ENCODE measurements at regions not wholly inside any gene's neighbourhood (a gene's known extent, or its start where the extent isn't known, plus 50 kb on each side); places are given as distances from the start of the nearest gene placed in this dataset.

DNA sequence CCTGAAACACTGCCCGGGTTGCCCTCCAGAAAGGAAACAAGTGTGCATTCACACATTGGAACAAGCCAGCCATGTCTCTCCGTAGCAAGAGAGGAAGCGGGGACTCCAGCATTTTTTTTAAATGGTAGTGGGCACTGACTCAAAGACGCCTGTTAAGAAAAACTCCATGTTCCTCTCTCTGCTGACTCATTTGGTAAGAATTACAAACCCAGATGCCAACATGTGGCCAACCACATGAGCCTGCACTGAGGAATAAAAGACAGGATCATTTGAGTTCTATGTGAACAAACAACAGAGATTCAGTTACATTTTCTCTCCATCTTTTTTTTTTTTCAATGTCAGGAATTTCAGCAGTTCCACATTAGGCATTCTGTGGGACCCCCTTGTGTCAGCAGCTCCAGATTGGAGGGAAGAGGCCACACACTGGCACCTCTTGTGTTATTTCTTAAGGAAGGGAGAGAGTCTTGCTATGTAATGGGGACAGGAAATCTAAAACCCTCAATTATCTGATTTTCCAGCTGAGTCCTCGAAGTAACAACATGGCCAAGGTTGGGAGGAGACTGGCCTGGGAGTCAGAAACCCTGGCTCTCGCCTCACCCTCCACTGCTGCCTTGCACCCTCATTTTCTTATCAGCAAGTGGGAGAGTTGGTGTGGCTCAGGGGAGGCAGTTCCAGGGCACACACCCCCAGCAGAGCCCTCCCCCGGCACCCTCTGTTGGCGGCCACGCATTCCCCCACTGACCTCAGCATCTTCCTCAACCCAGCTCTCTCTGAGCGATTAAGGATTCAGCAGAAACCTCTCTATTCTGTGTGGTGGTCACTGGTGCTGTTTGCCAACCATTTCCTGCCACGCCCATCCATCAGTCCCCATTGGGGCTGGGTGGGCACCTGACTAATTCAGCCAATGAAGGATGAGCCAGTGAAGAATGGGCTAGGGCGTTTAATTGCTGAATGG is 173.0 kb downstream of the FOXL1 start:
- WGBS: 72% methylated on average over 11 of the region's 12 CpGs
- Histone ChIP-seq H3K14ac (ENCODE audit: low read length in 2 of 2) (peak overlapping the region in 1 of 2 experiments; percentile 90), H3K4ac (ENCODE audit: low read depth in 1 of 2, low read length in 2 of 2) (peak overlapping the region in 1 of 2 experiments; percentile 51), H3K4me1 (ENCODE audit: control insufficient read depth, insufficient read depth, low read depth, low read length) (peaks cover 12% of the 10 kb centered on the region), H3K79me1 (replicated peaks; ENCODE audit: low read length, poor library complexity, severe bottlenecking) (no peaks in the 10 kb centered on the region), H3K18ac (ENCODE audit: low read depth in 1 of 2, low read length in 2 of 2) (peak overlapping the region; percentile 66 to 86), H3K4me3 (ENCODE audit: insufficient read depth in 1 of 2, low read depth in 1 of 2, low read length in 2 of 2) (no peak overlapping the region), H3K9me3 (ENCODE audit: control insufficient read depth, low read length) (no peaks in the 10 kb centered on the region), H2BK5ac (ENCODE audit: low read depth, low read length, poor library complexity, severe bottlenecking) (peak overlapping the region; percentile 10), H4K8ac (ENCODE audit: low read length) (peak overlapping the region; percentile 89), H2BK15ac (ENCODE audit: low read depth, poor library complexity, severe bottlenecking) (peak overlapping the region; percentile 84), H2BK120ac (ENCODE audit: low read depth, low read length) (no peak overlapping the region), H4K91ac (ENCODE audit: low read length) (peak overlapping the region; percentile 84), H3K36me3 (ENCODE audit: control insufficient read depth in 1 of 2, insufficient read depth in 2 of 2, low read depth in 1 of 2, low read length in 2 of 2) (no peaks in the 10 kb centered on the region), H2AFZ (ENCODE audit: low read depth, low read length) (no peak overlapping the region), H3K27me3 (ENCODE audit: control insufficient read depth in 1 of 2, insufficient read depth in 1 of 2, low read length in 2 of 2) (peaks cover 0 to 3% of the 10 kb centered on the region in 2 experiments), H2AK5ac (ENCODE audit: low read length, severe bottlenecking) (peak overlapping the region; percentile 76), H3K27ac (ENCODE audit: low read length, poor library complexity, severe bottlenecking) (peak overlapping the region; percentile 65), H2BK12ac (ENCODE audit: low read length in 2 of 2) (peak overlapping the region; percentile 96 to 97), H3K4me2 (ENCODE audit: low read length, poor library complexity, severe bottlenecking) (peak overlapping the region; percentile 29), H3K9ac (ENCODE audit: low read length) (peak overlapping the region; percentile 38), H3K23ac (ENCODE audit: low read length in 2 of 2) (no peak overlapping the region)
- DNase-seq: peak; percentile 81

DNA sequence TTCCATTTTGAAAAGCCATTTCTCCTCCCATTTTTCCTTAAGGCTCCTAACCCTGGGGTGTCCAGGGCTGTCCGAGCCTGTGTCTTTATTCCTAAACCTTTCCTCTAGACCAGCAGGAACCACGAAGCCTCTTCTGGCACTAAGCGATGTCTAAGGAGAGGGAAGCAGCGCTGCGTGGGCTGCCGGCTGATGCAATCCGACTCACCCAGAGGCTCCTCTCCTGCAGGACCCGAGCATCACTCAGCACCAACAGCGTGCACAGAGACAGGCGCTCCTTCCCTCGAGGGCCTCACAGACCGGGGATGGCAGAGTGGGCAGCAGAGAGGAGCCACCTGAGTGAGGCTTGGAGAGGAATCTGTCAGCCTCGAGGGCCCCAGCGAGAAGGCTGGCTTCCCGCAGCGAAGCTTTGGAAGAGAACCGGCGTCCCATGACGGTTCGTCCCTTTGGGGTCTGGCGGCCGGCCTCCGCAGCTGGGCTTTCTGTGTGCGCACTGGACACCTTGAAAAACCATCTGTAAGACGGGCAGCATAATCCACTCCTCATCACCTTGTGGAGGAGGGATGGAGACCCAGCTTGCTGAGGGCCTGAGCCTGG is 174.3 kb downstream of the FOXL1 start:
- peak overlapping the region; percentile 1 for H4K91ac ChIP-seq (ENCODE audit: low read length)
- no peak overlapping the region for H3K27ac ChIP-seq (ENCODE audit: low read length, poor library complexity, severe bottlenecking)
- peak overlapping the region; percentile 37 for H2BK120ac ChIP-seq (ENCODE audit: low read depth, low read length)
- H2BK12ac ChIP-seq (ENCODE audit: low read length in 2 of 2): peak overlapping the region in 1 of 2 experiments; percentile 10
- H3K18ac ChIP-seq (ENCODE audit: low read depth in 1 of 2, low read length in 2 of 2): no peak overlapping the region
- H3K23ac ChIP-seq (ENCODE audit: low read length in 2 of 2): no peak overlapping the region
- no peaks in the 10 kb centered on the region for H3K79me1 ChIP-seq (replicated peaks; ENCODE audit: low read length, poor library complexity, severe bottlenecking)
- no peak overlapping the region for H3K4me3 ChIP-seq (ENCODE audit: insufficient read depth in 1 of 2, low read depth in 1 of 2, low read length in 2 of 2)
- no peaks in the 10 kb centered on the region for H3K9me3 ChIP-seq (ENCODE audit: control insufficient read depth, low read length)
- no peak overlapping the region for H2AFZ ChIP-seq (ENCODE audit: low read depth, low read length)
- no peaks in the 10 kb centered on the region for H3K36me3 ChIP-seq (ENCODE audit: control insufficient read depth in 1 of 2, insufficient read depth in 2 of 2, low read depth in 1 of 2, low read length in 2 of 2)
- no peak overlapping the region for H4K8ac ChIP-seq (ENCODE audit: low read length)
- H2BK15ac ChIP-seq (ENCODE audit: low read depth, poor library complexity, severe bottlenecking): no peak overlapping the region
- WGBS: 94% methylated on average over 25 of the region's 25 CpGs
- H3K27me3 ChIP-seq (ENCODE audit: control insufficient read depth in 1 of 2, insufficient read depth in 1 of 2, low read length in 2 of 2): peaks cover 0 to 13% of the 10 kb centered on the region in 2 experiments
- no peak overlapping the region for H3K9ac ChIP-seq (ENCODE audit: low read length)
- no peak for DNase-seq
- no peak overlapping the region for H2BK5ac ChIP-seq (ENCODE audit: low read depth, low read length, poor library complexity, severe bottlenecking)
- no peak overlapping the region for H3K14ac ChIP-seq (ENCODE audit: low read length in 2 of 2)
- peaks cover 15% of the 10 kb centered on the region for H3K4me1 ChIP-seq (ENCODE audit: control insufficient read depth, insufficient read depth, low read depth, low read length)
- H2AK5ac ChIP-seq (ENCODE audit: low read length, severe bottlenecking): peak overlapping the region; percentile 76
- H3K4ac ChIP-seq (ENCODE audit: low read depth in 1 of 2, low read length in 2 of 2): no peak overlapping the region
- H3K4me2 ChIP-seq (ENCODE audit: low read length, poor library complexity, severe bottlenecking): no peak overlapping the region

GRCh38 chr16:86753399-86753798 is 175.1 kb downstream of the FOXL1 start:
- no peak overlapping the region for H2AFZ ChIP-seq (ENCODE audit: low read depth, low read length)
- peaks cover 15% of the 10 kb centered on the region for H3K4me1 ChIP-seq (ENCODE audit: control insufficient read depth, insufficient read depth, low read depth, low read length)
- H2AK5ac ChIP-seq (ENCODE audit: low read length, severe bottlenecking): no peak overlapping the region
- no peaks in the 10 kb centered on the region for H3K9me3 ChIP-seq (ENCODE audit: control insufficient read depth, low read length)
- no peak overlapping the region for H2BK120ac ChIP-seq (ENCODE audit: low read depth, low read length)
- H3K9ac ChIP-seq (ENCODE audit: low read length): no peak overlapping the region
- no peak overlapping the region for H3K4me3 ChIP-seq (ENCODE audit: insufficient read depth in 1 of 2, low read depth in 1 of 2, low read length in 2 of 2)
- no peak overlapping the region for H3K23ac ChIP-seq (ENCODE audit: low read length in 2 of 2)
- no peak overlapping the region for H2BK15ac ChIP-seq (ENCODE audit: low read depth, poor library complexity, severe bottlenecking)
- no peaks in the 10 kb centered on the region for H3K36me3 ChIP-seq (ENCODE audit: control insufficient read depth in 1 of 2, insufficient read depth in 2 of 2, low read depth in 1 of 2, low read length in 2 of 2)
- no peak overlapping the region for H3K14ac ChIP-seq (ENCODE audit: low read length in 2 of 2)
- H4K8ac ChIP-seq (ENCODE audit: low read length): no peak overlapping the region
- H2BK5ac ChIP-seq (ENCODE audit: low read depth, low read length, poor library complexity, severe bottlenecking): no peak overlapping the region
- no peak overlapping the region for H3K4me2 ChIP-seq (ENCODE audit: low read length, poor library complexity, severe bottlenecking)
- H2BK12ac ChIP-seq (ENCODE audit: low read length in 2 of 2): peak overlapping the region in 1 of 2 experiments; percentile 17
- H3K27me3 ChIP-seq (ENCODE audit: control insufficient read depth in 1 of 2, insufficient read depth in 1 of 2, low read length in 2 of 2): peaks cover 0 to 15% of the 10 kb centered on the region in 2 experiments
- no peak overlapping the region for H3K18ac ChIP-seq (ENCODE audit: low read depth in 1 of 2, low read length in 2 of 2)
- WGBS: 76% methylated on average over 15 of the region's 15 CpGs
- no peak overlapping the region for H3K27ac ChIP-seq (ENCODE audit: low read length, poor library complexity, severe bottlenecking)
- no peak overlapping the region for H4K91ac ChIP-seq (ENCODE audit: low read length)
- no peak for DNase-seq
- H3K4ac ChIP-seq (ENCODE audit: low read depth in 1 of 2, low read length in 2 of 2): no peak overlapping the region
- no peaks in the 10 kb centered on the region for H3K79me1 ChIP-seq (replicated peaks; ENCODE audit: low read length, poor library complexity, severe bottlenecking)

- no peak overlapping the region for H3K23ac ChIP-seq (ENCODE audit: low read length in 2 of 2)
- H3K36me3 ChIP-seq (ENCODE audit: control insufficient read depth in 1 of 2, insufficient read depth in 2 of 2, low read depth in 1 of 2, low read length in 2 of 2): no peaks in the 10 kb centered on the region
- no peak overlapping the region for H2AFZ ChIP-seq (ENCODE audit: low read depth, low read length)
- H2BK15ac ChIP-seq (ENCODE audit: low read depth, poor library complexity, severe bottlenecking): no peak overlapping the region
- H3K27ac ChIP-seq (ENCODE audit: low read length, poor library complexity, severe bottlenecking): no peak overlapping the region
- H2BK5ac ChIP-seq (ENCODE audit: low read depth, low read length, poor library complexity, severe bottlenecking): no peak overlapping the region
- WGBS: 81% methylated on average over 13 of the region's 13 CpGs
- H3K14ac ChIP-seq (ENCODE audit: low read length in 2 of 2): no peak overlapping the region
- no peak overlapping the region for H4K8ac ChIP-seq (ENCODE audit: low read length)
- no peaks in the 10 kb centered on the region for H3K79me1 ChIP-seq (replicated peaks; ENCODE audit: low read length, poor library complexity, severe bottlenecking)
- DNase-seq: no peak
- peaks cover 0 to 33% of the 10 kb centered on the region in 2 experiments for H3K27me3 ChIP-seq (ENCODE audit: control insufficient read depth in 1 of 2, insufficient read depth in 1 of 2, low read length in 2 of 2)
- H3K18ac ChIP-seq (ENCODE audit: low read depth in 1 of 2, low read length in 2 of 2): no peak overlapping the region
- no peak overlapping the region for H3K9ac ChIP-seq (ENCODE audit: low read length)
- H2BK12ac ChIP-seq (ENCODE audit: low read length in 2 of 2): no peak overlapping the region
- no peak overlapping the region for H2BK120ac ChIP-seq (ENCODE audit: low read depth, low read length)
- H3K4me1 ChIP-seq (ENCODE audit: control insufficient read depth, insufficient read depth, low read depth, low read length): peaks cover 15% of the 10 kb centered on the region
- H3K4ac ChIP-seq (ENCODE audit: low read depth in 1 of 2, low read length in 2 of 2): no peak overlapping the region
- H4K91ac ChIP-seq (ENCODE audit: low read length): no peak overlapping the region
- no peak overlapping the region for H3K4me2 ChIP-seq (ENCODE audit: low read length, poor library complexity, severe bottlenecking)
- no peak overlapping the region for H3K4me3 ChIP-seq (ENCODE audit: insufficient read depth in 1 of 2, low read depth in 1 of 2, low read length in 2 of 2)
- H2AK5ac ChIP-seq (ENCODE audit: low read length, severe bottlenecking): peak overlapping the region; percentile 47
- no peaks in the 10 kb centered on the region for H3K9me3 ChIP-seq (ENCODE audit: control insufficient read depth, low read length)
Measured at GRCh38 chr16:86755571-86756006, 177.2 kb downstream of the FOXL1 start.

Data from mesenchymal stem cell (in vitro differentiated cells and primary cell).